NCI-H1105 (cell line): ENCODE measurements at regions not wholly inside any gene's neighbourhood (a gene's known extent, or its start where the extent isn't known, plus 50 kb on each side); places are given as distances from the start of the nearest gene placed in this dataset.

Experiments used
- DNase-seq: peaks from one replicate; lab custom pipeline; 2025; lab: John Stamatoyannopoulos, UW

DNA sequence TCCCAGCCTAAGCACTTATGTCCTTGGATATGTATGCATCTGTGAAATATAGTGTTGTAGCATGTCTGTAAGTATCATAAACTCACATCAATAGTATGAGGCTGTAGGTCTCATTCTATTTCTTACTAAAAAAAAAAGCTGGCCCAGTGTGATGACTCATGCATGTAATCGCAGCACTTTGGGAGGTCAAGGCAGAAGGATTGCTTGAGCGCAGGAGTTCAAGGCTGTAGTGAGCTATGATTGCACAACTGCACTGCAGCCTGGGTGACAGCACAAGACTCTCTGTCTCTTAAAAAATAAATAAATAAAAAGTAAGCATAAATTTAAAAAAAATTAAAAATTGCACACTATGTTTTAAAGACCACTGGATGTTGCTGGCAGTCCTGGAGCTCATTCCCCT, 79.1 kb upstream of the SPATA13 start:
- no peak for DNase-seq

DNA sequence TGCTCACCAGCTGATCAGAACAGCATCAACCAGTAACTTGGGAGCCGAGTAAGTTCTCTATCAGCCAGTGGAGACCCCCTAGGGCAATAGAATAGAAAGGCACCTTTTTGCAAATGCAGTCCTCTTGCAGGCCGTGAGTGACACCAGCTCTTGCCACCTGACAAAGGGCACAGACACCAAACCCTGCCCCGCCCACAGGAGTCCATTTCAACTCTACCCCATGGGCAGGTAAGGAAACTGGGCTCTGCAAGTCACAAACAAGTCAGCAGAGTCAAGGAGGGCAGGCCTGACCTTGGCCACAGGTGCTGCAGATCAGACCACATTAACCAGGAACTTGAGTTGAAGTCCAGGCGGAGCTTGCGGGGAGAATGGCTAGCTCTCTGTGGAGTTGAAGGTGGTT, 77.4 kb upstream of the SPATA13 start:
- DNase-seq = no peak

DNA sequence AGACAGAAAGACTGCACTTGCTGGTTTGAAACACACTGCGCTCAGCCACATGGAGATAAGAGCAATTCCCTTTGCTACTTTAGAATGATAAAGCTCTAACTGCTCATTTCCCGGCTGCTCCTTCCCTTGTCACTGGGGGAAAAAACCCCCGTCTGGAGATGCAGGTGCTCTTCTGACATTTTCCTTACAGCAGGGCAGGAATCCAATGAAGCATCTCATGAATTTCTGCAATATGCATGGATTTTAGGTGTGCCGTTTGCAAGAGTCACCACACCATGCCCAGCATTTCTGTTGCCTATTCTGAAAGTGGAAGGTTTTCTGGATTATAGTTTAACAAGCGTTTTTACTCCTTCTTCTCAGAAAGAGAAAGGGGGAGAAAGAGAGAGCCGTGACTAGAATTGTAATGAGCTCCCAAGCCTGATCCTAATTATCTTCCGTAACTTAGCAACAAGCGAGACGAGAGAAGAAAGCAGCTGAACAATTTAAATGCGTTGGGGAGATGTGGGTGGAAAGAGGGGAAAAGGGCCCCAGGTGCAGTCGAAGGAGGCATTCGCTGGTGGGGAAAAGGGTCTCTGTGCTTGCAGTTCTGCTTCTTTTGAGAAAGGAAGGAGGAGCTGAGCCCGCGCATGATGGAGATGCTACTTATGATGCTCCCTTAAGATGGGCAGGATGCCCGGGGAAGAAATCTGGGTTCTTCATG, 76.6 kb upstream of the SPATA13 start:
- DNase-seq = peak; percentile 29

DNA sequence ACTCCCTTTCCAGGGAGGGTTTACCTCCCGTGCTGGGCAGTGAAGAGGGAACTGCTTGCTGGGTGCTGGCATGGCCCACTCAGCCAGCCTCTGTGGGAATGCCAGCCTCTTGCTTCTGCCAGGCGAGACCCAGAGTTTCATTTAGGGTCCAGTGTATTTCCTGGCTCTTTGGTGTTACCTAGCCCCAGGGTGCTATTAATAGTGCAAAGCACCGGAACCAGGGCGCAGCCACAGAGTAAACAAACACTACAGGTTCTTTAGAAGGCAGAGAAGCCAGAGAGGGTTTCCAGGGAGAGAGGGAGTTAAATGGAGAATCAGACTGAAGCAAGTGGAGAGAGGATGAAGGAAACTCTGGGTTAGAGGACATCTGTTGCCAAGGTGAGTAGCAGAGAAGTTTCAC, 74.9 kb upstream of the SPATA13 start:
- no peak for DNase-seq

DNA sequence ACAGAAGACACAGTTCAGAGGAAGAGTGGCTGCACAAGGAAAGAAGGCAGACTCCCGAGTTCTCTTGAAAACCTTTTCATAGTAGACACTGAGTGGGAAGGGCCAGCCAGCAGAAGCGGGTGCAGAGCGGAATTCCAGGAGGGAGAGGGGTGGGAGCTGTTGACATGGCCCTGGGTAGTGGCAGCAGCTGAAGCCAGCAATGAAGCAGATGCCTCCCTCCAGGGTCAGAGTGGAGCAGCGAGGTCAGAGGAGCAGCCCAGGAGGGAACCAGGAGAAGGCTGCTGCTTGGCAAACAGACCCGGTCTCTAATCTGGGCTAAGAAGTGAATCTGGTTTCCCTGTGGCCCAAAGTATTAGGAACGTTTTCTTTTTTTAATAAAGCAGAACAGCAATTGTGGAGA, 73.9 kb upstream of the SPATA13 start:
- no peak for DNase-seq

DNA sequence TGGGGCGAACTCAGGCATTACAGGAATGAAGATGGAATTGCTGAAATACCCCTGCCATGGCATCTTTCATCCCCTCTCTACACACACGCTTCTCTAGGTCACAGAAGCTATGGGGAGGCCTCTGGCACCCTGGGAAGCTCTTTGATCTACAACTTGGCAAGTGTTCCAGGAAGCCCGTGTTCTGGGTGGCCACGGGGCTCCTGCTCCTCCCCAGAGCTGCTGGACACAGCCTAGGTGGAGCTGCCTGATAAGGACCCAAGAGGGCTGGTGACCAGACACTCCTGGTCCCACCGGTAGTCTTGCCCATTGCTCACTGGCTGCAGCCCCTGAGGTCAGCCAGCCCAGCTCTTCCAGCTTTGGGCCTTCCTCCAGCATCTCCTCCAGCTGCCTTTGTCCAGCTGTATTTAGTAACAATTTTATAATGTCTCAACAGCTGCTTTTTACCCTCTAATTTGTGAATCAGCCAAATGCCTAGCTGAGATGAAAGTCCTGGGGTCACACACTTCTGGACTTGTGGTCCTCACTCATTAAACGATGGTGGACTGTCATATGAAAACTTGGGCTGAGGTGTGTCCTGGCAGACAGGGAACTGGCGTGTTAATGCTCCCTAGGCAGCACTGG, 72.8 kb upstream of the SPATA13 start:
- DNase-seq = no peak

DNA sequence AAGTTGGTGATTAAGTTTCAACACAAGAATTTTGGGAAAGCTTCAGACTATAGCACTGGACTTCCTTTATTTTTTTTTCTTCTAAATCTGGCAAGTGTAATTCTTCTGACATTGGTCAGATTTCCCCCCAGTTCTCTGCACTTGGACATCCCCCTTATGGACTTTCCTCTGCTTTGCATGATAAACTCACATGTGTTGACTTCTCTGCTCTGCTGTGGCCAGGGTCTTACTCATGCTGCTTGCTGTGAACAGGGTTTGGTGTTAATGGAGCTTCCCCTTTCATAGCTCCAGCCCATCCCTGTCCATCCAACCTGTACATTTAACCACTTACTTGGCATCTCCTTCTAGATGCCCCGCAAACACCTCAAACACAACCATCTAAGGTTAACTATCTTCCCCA, 70.5 kb upstream of the SPATA13 start:
- no peak for DNase-seq

DNA sequence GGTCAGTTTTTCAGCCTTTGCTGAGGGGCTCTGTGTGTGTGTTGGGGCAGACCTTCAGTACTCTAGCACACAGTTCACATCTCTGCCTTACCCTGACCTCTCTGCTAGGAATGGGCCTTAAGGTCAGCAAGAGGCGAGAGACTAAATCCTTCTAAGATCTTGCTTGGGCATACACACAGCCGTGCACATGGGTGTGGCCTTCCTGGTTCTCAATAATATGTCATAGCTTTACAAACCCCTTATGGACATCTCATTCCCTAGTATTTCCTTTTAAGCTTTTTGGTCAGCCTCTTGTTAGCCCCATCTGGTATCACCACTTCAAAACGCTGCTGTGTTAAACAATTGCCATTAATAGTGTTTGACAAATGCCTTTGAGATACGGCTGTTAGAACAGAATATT, 69.4 kb upstream of the SPATA13 start:
- DNase-seq = no peak

DNA sequence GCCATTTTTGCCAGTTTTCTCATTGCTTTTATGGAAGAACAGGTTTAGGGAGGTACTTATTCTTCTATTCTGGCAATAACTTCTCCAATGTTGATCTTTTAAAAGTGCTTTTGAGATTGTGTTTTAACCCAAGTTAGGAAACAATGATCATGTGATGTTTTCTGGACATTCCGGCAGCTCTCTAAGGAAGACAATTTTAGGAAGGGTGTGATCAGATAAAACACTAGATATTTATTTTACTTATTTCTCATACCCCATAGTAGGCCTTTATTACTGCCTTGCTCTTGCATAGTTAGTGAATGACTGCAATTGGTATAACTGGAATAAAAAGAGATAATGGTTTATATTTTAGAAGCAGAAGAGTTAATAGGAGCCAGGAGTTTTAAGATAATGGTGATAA, 68.4 kb upstream of the SPATA13 start:
- DNase-seq = no peak

DNA sequence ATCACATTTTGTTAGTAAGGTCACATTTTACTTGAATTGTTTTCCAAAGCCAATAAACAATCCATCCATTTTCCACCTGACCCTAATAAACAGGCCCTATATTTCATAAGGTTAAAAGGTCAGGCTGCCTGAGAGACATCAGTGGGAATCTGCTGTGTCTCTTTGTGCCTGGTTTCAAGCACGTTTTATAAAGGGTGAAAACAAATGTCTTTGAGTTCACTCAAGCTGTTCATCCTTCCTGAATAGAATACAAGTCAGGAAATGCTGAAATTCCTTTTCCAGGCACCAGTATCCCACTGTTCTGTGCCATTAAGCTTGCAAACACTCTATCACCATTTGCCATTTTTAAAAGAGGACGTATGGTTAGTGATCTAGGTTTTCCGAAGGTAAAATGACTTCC, 67.5 kb upstream of the SPATA13 start:
- no peak for DNase-seq

DNA sequence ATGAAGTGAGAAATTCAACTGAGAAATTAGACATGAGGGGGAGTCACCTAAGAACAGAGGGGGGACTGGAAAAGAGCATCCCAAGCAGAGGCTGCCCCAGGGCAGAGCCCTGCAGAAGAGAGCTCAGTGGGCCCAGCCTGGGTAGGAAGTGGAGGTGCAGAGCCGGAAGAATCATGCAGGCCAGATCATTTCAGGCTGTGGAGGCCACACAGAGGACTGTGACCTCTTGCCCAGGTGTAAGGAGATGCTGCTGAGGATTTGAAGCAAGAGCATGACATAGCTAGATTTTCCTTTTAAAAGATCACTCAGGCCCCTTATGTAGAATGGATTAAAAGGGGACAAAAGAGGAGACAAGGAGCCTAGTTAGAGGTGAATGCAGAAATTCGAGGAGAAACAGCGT, 63.9 kb upstream of the SPATA13 start:
- DNase-seq = no peak

DNA sequence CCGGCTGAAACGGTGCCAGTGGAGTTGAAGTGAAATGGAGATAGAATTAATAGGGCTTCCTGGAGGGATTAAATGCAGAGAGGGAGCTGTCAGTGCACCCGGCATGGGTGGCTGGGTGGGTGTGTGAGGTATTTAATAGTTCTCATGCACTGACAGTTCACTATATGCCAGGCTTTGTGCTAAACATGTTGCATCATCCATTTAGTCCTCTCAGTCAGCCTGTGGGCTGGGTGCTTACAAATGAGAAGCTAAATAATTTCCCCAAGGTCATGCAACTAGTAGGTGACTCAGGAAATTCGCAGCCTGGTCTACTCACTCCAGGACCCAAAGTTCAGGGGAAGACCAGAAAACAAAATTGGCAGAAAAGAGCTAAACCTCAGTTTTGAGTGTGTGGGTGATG, 63.5 kb upstream of the SPATA13 start:
- no peak for DNase-seq

DNA sequence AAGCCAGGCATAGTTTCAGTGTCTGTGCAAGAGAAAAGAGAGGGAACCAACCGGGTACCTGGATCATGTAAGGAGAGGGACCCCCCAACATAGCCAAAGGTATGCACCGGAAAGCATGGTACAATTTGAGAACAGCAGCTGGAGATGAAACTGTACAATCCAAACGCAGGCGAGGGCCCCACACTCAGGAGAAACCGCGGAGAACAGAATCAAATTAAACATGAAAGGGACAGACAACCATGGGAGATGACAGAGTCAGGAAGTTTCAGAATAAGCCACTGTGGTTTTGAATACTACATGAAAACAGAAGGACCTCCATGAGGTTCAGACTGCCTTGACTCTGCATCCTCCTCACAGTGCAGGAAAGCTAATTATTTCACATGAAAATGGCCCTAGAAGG, 62.9 kb upstream of the SPATA13 start:
- DNase-seq = no peak

DNA sequence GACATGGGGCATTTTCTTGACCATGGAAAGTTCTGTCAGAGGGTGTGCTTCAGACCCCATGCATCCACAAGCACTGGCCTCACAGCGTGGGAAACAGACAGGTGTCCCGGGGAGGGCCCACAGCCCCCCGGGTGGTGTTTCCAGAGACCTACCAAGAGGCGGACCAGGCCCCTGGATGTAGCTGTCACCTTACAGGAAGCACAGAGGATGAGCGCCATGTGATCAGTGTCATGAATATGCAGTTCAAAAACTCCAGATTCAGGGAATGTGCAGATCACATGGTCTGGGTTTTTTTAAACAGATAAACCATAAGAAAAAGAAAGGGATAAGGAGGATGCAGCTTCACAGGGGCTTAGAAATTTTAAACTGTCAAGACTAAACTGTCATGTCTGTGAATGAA, 61.0 kb upstream of the SPATA13 start:
- DNase-seq = no peak

DNA sequence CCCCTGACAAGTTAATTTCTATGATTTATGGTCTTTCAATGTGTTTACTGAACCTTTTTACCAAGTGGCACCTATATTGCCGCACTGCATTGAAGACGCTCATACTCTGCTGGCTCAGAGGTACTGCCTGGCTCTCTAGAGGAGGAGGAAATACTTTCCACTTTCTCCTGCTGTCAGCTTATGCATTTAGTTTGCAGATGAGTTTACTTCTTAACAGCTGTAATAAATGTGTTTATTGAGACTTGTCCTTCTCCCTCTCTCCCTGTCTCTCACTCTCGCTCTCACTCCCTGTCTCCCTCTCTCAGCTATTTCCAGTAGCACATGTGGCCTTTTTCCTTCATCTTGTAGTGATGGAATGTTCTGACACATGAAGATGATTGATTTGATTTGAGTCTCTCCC, 60.3 kb upstream of the SPATA13 start:
- no peak for DNase-seq

DNA sequence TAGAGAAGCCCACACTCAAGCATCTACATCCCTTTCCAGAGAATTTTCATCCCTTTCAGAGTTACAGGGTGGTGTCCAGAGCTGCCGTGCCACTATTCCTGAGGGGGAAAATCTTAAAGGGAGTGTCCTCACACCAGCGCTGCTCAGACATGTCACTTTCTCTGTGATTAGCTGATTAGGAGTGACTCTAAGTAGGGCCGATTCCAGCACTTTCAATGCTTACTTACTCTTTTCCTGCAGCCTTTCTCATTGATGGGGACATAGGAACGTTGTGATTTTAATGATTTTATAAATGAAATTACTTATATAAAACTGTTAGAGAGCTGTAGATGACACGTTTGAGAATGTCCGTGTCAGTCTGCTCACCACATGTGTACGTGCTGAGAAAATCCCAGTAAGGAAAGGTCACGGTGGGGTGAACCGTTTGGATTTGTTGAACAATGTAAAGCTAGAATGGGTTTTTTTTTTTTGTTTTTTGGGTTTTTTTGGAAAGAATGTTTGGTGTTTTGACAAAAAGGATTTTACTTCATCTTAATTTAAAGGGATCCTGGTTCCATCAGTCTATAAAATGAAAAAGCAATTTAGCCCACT, 56.6 kb upstream of the SPATA13 start:
- no peak for DNase-seq

DNA sequence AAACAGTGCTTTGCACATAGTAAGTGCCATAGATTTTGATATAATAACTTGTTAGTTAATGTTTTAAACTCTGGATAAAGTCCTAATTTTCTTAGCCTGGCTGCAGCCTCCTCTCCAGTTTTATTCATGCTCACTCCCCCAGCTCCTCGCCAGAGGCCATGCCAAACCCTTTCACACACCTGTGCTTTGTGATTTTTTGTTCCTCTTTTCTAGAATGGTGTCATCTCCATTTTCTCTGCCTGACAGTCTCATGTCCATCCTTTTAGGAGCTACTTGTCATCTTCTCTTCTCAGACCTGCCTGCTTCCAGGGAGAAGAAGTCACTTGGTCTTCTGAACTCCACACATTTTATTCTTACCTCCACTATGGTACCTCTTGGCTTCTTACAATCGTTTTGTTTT, 55.8 kb upstream of the SPATA13 start:
- DNase-seq = no peak

DNA sequence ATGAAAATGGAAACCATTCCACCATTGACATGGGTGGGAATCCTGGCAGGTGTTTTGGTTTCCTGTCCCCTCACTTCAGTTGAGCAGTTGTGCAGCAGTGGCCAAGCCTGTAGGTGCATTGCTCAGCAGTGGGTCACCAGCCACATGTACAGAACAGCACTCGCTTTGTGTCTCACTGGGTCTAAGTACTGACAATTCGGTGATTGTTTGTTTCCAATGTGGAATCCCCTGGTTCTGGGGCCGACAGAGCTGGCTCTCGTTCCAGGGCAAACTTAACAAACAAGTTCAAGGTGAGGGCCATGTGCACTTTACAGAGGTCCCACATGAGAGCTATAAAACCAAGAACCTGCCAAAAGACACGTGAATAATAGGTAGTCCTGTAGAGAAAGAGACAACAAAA, 54.1 kb upstream of the SPATA13 start:
- no peak for DNase-seq

DNA sequence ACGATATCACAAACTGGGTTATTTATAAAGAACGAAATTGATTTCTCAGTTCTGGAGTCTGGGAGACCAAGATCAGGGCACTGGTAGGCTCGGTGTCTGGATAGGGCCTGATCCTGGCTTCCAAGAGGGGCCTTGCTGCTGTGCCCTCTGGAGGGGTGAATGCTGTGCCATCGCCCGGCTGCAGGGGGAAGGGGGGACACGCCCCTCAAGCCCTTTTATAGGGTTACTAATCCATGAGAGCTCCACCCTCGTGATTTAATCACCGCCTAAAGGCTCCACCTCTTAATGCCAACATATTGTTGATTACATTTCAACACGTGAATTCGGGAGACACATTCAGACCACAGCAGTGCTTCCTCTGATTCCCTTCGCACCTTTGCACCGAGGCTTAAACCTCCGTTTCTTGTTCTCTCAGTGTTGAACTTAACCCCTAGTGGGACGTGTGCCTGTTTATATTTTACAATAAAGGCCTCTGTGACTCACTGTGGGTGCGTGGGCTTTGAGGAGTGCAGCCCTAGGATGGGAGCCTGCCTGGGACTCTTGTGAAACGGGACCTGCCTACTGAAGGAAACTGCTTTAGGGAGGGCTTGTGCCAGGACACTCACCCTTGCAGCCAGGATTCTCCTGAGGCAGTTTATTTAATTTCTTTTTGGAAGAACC, 52.4 kb upstream of the SPATA13 start:
- no peak for DNase-seq

DNA sequence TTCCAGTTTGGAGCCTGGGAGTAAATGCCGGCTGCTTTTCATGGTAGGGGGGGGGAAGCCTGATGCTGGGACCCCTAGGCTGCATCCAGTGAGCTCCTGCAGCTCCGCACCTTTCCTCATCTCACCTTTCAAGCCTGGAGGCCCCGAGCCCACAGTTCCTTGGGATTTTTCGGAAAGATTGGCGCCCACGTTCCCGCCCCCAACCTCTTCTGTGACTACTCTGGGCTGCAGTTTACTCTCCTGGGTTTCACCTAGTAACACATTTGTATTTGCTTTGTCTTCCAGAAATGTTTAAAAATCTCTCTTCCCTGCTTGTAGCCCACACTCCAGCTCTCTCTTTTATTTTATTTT, 51.9 kb upstream of the SPATA13 start:
- no peak for DNase-seq

DNA sequence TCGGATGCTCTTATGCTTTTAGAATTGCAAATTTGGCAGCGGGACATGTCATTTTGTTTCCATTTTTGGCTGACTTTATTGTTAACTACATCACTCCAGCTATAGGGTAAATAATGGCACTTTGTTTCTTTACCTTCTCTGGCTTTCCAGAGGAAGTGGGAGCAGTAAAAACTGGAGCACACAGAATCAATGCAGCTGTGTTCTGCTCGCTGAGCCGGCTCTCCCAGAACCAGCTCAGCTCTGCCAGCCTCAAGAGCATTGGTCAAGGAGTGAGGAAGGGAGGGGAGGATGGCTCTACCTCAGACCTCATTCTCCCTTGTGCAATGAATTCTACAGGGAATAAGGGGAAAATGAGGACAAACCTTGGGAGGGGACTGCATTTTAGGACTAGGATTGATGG, 50.5 kb upstream of the SPATA13 start:
- DNase-seq = no peak
